Heart left ventricle (tissue), 16 donors: ENCODE measurements at regions not wholly inside any gene's neighbourhood (a gene's known extent, or its start where the extent isn't known, plus 50 kb on each side); places are given as distances from the start of the nearest gene placed in this dataset.
"Not testable (repeated sequence)": the region's sequence is repeated elsewhere in the genome, so short reads cannot be mapped to it uniquely, and the experiment has no call there.

ENCODE experiments used
- ATAC-seq, 4 donors: fragments of 200-7000 bp; cut with Tn5 transposase; one replicate each; pipeline ENCODE4 v1.9.1; 2020 to 2022; ENCODE audit warnings: moderate library complexity in 4 of 4, mild to moderate bottlenecking in 3 of 4, moderate number of reproducible peaks in 1 of 4
- DNase-seq, 5 donors: peaks; one replicate each; pipeline ENCODE4 v3.0.0-alpha.2; 2020
- H3K27ac ChIP-seq, 12 donors: fragments of 200-600 bp; sonication (generic) in 4 of 12; one replicate each; pipeline versions ENCODE4 v1.5.0 to v1.8.0; 2016 to 2022; ENCODE audit warnings: mild to moderate bottlenecking in 2 of 12
- H3K27me3 ChIP-seq, 9 donors: fragments of 200-600 bp; sonication (generic) in 2 of 9; one replicate each; pipeline versions ENCODE4 v1.5.1 to v1.8.0; 2016 to 2022; ENCODE audit warnings: mild to moderate bottlenecking in 3 of 9
- H3K36me3 ChIP-seq, 9 donors: fragments of 200-600 bp; sonication (generic) in 2 of 9; one replicate each; pipeline versions ENCODE4 v1.5.0 to v1.8.0; 2018 to 2022; ENCODE audit warnings: mild to moderate bottlenecking in 2 of 9
- H3K4me1 ChIP-seq, 12 donors: fragments of 200-600 bp; sonication (generic) in 4 of 12; one replicate each; pipeline versions ENCODE4 v1.5.0 to v1.8.0; 2016 to 2022; ENCODE audit warnings: mild to moderate bottlenecking in 3 of 12
- H3K4me3 ChIP-seq, 12 donors: fragments of 200-600 bp; sonication (generic) in 4 of 12; one replicate each; pipeline versions ENCODE4 v1.5.0 to v1.8.0; 2017 to 2022; ENCODE audit warnings: mild to moderate bottlenecking in 9 of 12, moderate library complexity in 4 of 12
- H3K9me3 ChIP-seq, 12 donors: fragments of 200-600 bp; sonication (generic) in 4 of 12; one replicate each; pipeline versions ENCODE4 v1.5.0 to v1.8.0; 2016 to 2022; ENCODE audit warnings: mild to moderate bottlenecking in 1 of 12
- WGBS, 4 donors: extraction: QIAGEN DNeasy Blood & Tissue Kit in 2 of 4; methylation state at CpG; one replicate each; pipeline versions ENCODE4 v1.1.5 to v1.1.7; 2013 to 2018; 5-methylcytosine and 5-hydroxymethylcytosine counted together
- intact Hi-C, 10 donors: fragments of 100-400 bp; cut with DNase I; formaldehyde crosslinking; loops; one replicate each; pipeline versions ENCODE4 v1.11.1 to v1.14.2; 2022
- donor health status: ischemic (EF 13 %, LVEDD 7.1; RV severe dilation, severe dysfunction).
- donor health status: healthy with polysubstance abuse.
- donor health status: DM: no; HTN: yes; CAD: no.
- donor health status: DM: no; HTN: no; CAD: no.
- donor health status: ischemic (EF 25% LVEDD 6.9; RV normal size, moderate dysfunction).
- donor health status: ischemic (EF 25% LVEDD 5.7; RV mildly dilated, moderate dysfunction).
- donor health status: healthy.
- donor health status: DM: yes; HTN: yes; CAD: no.
- donor health status: ischemic (EF 35%, LVEDD 5.7; RV mildly dilated, moderate dysfunction).
- donor health status: nonischemic (EF 11% LVEDD 7.7; RV severe dilation, severe dysfunction).
- donor health status: DM: yes; HTN: yes; CAD: no.
- donor health status: PGD.
- donor health status: ischemic (EF 29% LVEDD 5.4; RV normal size, mild dysfunction).
- donor health status: nonischemic (EF 23%, LVEDD 6.1; RV moderate dilation, normal function).

- H3K9me3 ChIP-seq, H3K27ac ChIP-seq, H3K36me3 ChIP-seq, DNase-seq, H3K4me3 ChIP-seq, ATAC-seq, H3K27me3 ChIP-seq, H3K4me1 ChIP-seq, intact Hi-C loops: not testable (repeated sequence)
- WGBS, 4 donors = no CpG with 5 or more reads among the region's 7 CpGs
Observed at GRCh38 chr22:16347083-16347482, 245.5 kb downstream of the CCT8L2 start.

GRCh38 chr22:16315565-16315964 is 277.0 kb downstream of the CCT8L2 start:
- H3K36me3 ChIP-seq, H3K4me3 ChIP-seq, H3K27me3 ChIP-seq, H3K9me3 ChIP-seq, ATAC-seq, DNase-seq, H3K27ac ChIP-seq, H3K4me1 ChIP-seq, intact Hi-C loops: not testable (repeated sequence)
- 79 to 83% methylated on average over 7 to 12 of the region's 15 CpGs; no CpG with 5 or more reads in 2 of the 4 donors for WGBS, 4 donors
